GM21423 (cell line): ENCODE measurements at regions not wholly inside any gene's neighbourhood (a gene's known extent, or its start where the extent isn't known, plus 50 kb on each side); places are given as distances from the start of the nearest gene placed in this dataset.

Experiments
- ATAC-seq: cut with Tn5 transposase; IDR thresholded peaks from one replicate; pipeline ENCODE4 v1.9.1; 2021; ENCODE audit warnings: mild to moderate bottlenecking, moderate library complexity; ENCODE audit not compliant: unreplicated experiment

DNA sequence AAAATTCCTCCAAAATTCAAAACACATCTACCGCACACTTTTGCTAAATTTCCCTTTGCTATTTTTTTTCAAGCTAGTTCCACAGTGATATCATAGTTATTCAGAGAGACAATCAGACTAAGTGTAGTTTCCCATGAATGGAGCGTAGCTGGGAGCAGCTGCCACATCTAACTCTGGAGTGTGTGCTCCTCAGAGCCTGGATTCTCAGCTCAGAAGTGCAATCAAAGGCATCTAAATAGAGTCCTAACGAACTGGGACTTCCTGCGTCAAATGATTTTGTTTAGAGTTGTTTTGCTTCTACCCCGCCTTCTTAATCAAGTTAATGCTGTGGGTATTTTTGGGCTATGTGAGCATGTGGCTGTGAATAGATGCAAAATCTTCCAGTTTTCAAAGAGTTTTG is 160.3 kb downstream of the TMEM18 start:
- ATAC-seq, result no peak

- no peak for ATAC-seq
These were observed 161.1 kb downstream of the TMEM18 start for GRCh38 chr2:516131-516530.

DNA sequence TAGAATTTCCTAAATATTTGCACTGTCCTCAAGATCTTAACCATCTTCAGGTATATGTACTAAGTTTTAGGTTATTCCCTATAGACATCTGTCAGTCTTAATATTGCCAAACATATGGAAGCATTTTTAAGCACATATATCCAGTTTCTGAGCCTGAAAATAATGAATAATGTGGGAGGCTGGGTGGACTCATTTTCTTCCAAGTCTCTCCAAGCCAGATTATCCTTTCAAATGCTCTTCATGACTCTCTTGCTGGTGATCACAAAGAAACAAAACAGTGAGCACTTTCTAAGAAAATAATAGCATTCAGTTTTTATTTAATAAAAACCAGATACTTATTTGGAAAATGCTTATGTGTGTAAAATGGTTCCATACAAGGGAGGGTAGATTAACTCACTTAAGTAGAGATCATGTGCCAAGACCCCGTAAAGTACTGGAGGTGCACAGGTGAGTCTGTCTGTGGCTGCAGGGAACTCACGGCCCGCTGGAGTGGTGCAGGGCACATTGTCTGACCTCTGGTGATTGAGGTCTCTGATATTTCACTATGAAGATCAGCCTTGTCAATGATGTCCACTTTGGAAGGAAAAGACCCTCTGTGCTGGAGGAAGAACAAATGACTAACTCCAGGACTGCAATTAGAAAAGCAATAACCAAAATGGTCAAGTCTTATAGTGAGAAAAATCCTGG is 161.6 kb downstream of the TMEM18 start:
- ATAC-seq, result no peak

DNA sequence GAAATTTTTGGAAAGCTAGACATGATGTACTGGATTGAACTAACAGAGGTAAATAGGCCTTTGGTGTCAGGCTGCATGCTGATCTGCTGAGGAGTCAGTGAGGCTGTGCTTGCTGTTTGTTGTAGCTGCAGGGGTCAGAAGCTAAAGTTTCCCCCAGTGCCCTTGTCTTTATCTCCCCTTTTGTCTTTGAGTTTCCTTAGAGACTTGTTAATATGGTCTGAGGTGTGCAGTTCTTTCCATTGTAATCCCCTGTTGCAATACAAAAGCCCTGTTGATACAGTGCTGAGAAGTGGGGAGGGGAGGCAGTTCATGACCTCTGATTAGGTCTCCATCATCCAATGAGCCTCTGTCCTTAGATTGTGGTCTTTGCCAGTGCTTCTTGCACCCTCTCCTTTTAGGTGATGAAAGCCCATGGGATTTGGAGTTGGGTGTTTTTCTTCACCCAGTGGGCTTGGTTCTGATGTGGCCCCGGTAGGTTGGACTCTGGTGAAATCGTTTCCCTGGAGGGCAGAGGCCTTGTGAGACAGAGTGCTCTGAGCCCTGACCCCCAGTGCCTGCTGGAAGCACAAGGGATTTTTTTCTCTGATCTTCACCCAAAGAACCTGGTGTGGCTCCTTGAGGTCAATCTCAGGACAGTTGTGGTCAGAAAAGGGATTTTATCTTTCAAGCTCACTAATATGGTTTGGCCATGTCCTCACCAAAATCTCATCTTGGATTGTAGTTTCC is 163.1 kb downstream of the TMEM18 start:
- ATAC-seq, result no peak

GRCh38 chr2:510839-511238 is 166.4 kb downstream of the TMEM18 start:
- no peak for ATAC-seq

DNA sequence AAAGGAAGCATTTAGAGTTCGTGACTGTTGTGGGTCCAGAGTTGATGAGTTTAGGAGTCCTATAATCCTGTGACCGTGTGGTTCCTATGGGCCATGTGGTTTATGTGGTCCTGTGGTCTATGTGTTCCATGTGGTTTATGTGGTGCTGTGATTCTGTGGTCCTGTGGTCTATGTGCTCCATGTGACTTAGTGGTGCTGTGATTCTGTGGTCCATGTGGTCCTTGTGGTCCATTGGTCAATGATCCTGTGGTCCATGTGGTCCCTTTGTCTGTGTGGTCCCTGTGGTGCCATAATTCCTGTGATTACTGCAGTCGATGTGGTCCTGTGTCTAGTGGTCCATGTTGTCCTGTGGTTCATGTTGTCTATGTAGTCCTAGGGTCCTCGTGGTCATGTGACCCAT is 167.3 kb downstream of the TMEM18 start:
- ATAC-seq, result no peak

- no peak for ATAC-seq
These were observed 169.1 kb downstream of the TMEM18 start for GRCh38 chr2:508121-508520.

DNA sequence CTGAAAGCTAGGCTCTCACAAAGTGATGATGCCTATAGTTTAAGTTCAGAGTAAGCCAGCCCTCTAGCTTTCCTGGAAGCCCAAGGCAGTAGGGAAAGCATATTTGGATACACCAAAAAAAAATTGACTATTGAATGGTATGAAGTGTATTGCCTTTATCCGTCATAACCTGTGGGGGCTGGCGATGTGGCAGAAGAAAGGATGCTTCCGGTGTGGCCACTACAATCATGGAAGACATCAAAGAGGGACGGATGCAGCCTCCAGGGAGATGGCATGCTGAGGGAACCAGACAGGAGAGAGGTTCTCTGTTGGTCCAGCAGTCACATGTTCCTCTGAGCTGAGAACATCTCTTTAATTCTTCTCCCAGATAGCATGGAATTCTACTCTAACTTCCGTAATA is 170.3 kb downstream of the TMEM18 start:
- ATAC-seq, result no peak

GRCh38 chr2:506451-506850 is 170.8 kb downstream of the TMEM18 start:
- ATAC-seq, result no peak

DNA sequence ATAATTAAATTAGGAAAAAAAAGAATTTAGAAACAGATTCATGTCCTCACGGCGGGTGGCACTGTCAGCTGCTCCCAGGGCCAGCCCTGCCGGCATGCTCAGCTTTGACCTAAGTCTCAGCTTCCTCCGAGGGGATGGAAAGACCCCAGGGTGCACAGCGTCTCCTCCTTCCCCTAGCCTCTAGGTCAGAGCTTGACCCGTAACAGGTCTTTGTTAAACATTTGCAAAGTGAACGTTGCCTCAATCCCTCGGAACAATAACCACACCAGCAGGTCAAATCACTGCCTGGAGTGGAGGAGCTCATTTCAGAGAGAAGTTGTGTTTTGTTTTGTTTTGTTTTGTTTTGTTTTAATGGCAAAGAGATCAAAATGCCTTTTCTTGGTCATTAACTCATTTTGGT is 171.3 kb downstream of the TMEM18 start:
- ATAC-seq, result no peak

GRCh38 chr2:503288-503999 is 173.8 kb downstream of the TMEM18 start:
- ATAC-seq, result no peak

DNA sequence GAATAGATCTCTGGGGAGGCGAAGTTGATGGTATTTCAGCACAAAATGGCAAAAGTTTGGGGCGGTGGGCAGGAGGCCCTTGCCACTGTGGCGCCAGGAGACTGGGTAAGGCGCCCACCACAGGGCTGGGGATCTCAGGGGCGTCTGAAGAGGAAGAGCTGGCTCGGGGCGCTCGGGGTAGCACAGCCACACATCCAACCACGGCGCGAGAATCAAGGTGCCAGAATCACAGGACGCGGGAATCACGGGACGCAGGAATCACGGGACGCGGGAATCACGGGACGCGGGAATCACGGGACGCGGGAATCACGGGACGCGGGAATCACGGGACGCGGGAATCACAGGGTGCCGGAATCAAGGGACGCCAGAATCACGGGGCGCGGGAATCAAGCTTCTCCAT is 174.4 kb downstream of the TMEM18 start:
- no peak for ATAC-seq

DNA sequence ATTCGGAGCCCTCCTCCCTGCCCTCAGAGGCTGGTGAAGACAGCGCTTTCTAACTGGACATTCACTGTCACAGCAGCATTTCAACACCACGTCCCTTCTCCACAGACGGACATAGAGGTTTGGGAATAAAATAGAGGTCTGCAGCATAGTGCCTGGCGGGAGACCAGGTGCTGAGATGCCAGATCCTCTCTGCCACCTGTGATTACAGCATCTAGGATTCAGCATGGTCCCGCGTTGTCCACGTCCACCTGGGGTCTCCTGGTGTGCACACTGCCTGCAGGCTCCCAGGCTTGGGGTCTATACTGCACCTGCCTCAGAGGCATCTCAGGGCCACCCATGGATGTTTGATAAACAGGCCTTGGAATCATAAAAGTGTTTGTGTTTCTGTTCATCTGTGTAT is 175.5 kb downstream of the TMEM18 start:
- no peak for ATAC-seq

DNA sequence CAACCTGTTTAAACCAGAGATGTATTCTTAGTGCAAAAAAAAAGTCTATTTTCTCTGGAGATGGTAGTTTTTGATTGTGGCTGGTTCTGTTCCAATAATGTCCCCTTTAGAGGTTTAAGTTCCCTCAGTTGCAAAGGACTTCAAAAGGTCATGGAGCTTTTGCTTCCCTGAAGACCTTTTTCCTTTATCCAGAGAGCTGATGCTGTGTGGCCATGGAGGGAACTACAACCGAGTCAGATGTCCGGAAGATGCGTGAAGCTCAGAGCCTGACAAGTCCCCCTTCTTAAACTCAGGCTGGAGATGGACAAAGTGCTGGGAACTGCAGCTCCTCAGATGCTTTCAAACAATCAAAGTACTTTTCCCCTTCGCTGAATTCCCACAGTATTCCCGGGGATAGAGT is 176.1 kb downstream of the TMEM18 start:
- no peak for ATAC-seq

DNA sequence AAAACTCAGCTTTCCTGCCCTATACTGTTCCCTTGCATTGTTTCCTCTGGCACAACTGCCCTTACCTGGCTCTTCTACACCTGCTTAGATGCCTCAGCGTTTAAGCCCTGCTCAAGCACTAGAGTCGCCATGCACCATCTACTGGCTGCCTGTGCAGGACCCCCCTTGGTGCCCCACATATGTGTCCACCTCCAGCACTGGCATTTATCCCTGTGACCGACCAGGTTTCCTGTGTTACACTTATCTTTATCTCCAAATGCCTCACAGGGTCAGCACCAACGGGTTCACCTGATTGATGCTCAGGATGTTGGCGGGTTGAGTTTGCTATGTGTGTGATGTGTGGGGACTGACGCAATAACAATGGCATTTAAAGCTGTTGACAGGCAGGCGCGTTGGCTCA is 177.5 kb downstream of the TMEM18 start:
- ATAC-seq, result no peak

DNA sequence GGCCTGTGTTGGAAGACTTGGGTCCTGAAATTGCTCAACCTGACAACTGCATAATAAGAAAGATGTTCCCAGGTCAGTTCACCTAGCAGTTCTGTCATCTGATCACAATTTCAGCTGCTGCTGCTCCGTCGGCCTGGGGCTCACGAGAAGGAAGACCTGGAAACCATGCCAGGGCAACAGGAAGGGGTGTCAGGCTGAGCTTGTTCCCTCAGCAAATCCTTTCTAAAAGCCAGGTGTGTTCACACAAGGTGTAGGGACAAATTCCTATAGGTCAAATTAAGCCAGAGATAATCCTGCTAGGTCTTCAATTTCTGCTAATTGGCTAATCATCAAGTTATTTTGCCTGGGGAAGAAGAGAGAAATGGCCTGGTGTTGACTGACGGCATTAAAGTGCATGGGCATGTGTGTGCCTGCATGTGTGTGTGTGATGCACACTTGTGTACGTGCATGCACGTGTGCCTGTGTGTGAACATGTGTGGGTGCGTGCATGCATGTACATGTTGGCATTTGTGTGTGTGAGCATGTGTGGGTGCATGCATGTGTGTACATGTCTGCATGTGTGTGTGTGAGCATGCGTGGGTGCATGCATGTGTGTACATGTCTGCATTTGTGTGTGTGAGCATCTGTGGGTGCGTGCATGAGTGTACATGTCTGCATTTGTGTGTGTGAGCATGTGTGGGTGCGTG is 178.6 kb downstream of the TMEM18 start:
- no peak for ATAC-seq

- ATAC-seq, result no peak
These were observed 179.3 kb downstream of the TMEM18 start for GRCh38 chr2:497770-498492.

DNA sequence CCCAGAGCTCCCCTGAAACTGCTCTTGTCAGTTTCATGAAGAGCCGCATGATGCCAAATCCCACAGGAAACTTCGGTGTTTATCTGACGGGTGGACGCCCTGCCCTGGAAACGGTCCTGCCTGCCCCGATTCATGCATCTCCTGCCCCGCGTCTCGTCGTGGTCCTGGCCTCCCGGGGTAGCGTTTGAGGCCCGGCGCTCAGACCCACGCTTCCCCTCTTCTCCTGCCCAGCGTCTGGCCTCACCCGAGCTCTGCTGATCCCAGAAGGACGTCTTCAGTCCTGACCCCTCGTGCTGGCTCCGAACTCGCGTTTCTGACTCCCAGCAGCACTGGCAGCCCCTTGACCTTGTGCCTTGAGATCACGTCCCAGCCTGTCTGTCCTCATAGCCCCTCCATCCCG is 180.5 kb downstream of the TMEM18 start:
- ATAC-seq, result no peak

DNA sequence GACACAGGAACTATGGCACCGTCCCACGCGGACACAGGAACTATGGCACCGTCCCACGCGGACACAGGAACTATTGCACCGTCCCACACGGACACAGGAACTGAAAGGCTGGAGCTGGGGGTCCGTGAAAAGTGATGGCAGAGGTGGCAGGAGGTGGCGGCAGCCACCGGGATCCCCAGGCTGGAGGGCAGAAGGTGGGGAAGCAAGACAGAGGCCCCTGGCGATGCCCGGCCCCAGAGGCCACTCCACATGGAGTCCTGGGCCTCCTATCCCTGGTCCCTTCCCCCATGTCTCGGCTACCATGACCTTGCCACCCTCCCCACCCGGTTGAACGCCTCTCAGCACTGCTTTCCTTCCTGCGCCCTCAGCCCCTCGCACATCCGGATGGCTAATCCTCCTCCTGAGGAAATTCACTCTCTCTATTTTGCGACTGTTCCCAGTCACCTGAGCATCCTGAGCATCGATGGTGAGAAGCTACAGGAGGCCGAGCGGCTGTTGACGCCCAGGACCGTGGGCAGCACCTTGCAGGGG is 181.4 kb downstream of the TMEM18 start:
- no peak for ATAC-seq

GRCh38 chr2:494853-495252 is 182.4 kb downstream of the TMEM18 start:
- no peak for ATAC-seq

DNA sequence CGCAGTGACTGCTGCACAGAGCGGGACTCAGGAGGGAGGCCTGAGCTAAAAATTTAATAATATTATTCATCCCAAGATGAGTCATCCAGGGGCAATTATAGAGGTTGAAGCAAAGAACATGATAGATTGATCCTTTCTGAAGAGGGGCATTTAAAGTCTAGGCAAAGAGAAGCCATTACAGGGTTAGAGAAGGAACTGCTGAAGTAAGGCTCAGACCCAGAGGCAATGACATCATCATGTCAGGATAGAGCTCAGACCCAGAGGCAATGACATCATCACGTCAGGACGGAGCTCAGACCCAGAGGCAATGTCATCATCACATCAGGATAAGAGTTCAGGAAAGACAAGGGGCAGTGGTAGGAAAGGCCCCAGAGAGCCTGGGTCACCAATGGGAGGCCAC is 184.0 kb downstream of the TMEM18 start:
- ATAC-seq, result no peak
